ENCODE measurements at regions not wholly inside any gene's neighbourhood (a gene's known extent, or its start where the extent isn't known, plus 50 kb on each side); places are given as distances from the start of the nearest gene placed in this dataset.

DNA sequence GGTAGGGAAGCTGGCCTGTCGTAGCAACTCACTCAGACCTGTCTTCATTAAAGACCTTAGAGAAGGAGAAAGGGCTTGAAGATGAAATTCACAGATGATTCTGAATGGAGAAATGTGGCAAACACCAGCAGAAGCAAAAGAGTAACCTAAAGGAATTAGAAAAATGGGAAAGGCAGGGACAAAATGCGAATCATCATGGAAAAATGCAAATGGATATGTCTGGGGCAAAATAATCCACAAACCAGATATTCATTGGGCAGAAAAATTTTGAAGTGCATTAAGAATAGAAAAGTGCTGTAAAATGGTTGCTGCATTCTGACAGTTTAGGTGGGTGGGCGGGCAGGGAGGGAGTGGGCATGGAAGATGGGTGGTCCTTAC is 156.9 kb upstream of the RASGRP1 start:
- TF ChIP-seq, protein P1, sequence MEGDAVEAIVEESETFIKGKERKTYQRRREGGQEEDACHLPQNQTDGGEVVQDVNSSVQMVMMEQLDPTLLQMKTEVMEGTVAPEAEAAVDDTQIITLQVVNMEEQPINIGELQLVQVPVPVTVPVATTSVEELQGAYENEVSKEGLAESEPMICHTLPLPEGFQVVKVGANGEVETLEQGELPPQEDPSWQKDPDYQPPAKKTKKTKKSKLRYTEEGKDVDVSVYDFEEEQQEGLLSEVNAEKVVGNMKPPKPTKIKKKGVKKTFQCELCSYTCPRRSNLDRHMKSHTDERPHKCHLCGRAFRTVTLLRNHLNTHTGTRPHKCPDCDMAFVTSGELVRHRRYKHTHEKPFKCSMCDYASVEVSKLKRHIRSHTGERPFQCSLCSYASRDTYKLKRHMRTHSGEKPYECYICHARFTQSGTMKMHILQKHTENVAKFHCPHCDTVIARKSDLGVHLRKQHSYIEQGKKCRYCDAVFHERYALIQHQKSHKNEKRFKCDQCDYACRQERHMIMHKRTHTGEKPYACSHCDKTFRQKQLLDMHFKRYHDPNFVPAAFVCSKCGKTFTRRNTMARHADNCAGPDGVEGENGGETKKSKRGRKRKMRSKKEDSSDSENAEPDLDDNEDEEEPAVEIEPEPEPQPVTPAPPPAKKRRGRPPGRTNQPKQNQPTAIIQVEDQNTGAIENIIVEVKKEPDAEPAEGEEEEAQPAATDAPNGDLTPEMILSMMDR (IDR thresholded peaks at IDR 0.05): no peak
- TF ChIP-seq POLR2A (IDR thresholded peaks at IDR 0.05): no peak

Measured in esophagus squamous epithelium (tissue), 4 donors.